Adrenal gland (tissue), 9 donors: ENCODE measurements at regions not wholly inside any gene's neighbourhood (a gene's known extent, or its start where the extent isn't known, plus 50 kb on each side); places are given as distances from the start of the nearest gene placed in this dataset.

ENCODE experiments used
- DNase-seq, 7 donors: peaks; one replicate each; pipeline ENCODE4 v3.0.0-alpha.2; 2019 to 2020
- H3K27ac ChIP-seq, 5 donors: fragments of 200-600 bp; sonication (generic) in 4 of 5; 1 replicate in 3 of 5; 2 replicates in 2 of 5; pipeline versions ENCODE4 v1.5.1 to v1.8.0; 2016 to 2020; ENCODE audit warnings: mild to moderate bottlenecking in 1 of 5
- H3K27me3 ChIP-seq: fragments of 200-600 bp; 2 replicates; pipeline ENCODE4 v1.8.0; 2021
- H3K36me3 ChIP-seq, 2 donors: fragments of 200-600 bp; replicated peaks in 1 of 2; 1 replicate in 1 of 2; 2 replicates in 1 of 2; pipeline versions ENCODE4 v1.5.1 to v1.8.0; 2018 to 2022
- H3K4me1 ChIP-seq, 2 donors: fragments of 200-600 bp; replicated peaks in 1 of 2; 1 replicate in 1 of 2; 2 replicates in 1 of 2; pipeline versions ENCODE4 v1.5.1 to v1.8.0; 2018 to 2021
- H3K4me3 ChIP-seq, 4 donors: fragments of 200-600 bp; sonication (generic) in 3 of 4; one replicate each; pipeline ENCODE4 v1.5.1; 2016 to 2018
- H3K9me3 ChIP-seq, 3 donors: fragments of 200-600 bp; sonication (generic) in 1 of 3; replicated peaks in 1 of 3; 1 replicate in 2 of 3; 2 replicates in 1 of 3; pipeline versions ENCODE4 v1.5.1 to v1.8.0; 2016 to 2021
- CTCF ChIP-seq, 6 experiments: fragments of 450-650 bp in 4 of 6; fragments of 200-600 bp in 2 of 6; sonication (generic) in 1 of 6; IDR thresholded peaks; 1 replicate in 5 of 6; 2 replicates in 1 of 6; pipeline versions ENCODE4 v1.5.1 to v1.8.0; 2016 to 2021; ENCODE audit warnings: antibody characterized with exemption in 6 of 6, mild to moderate bottlenecking in 2 of 6, moderate library complexity in 1 of 6
- POLR2A ChIP-seq, 2 donors: fragments of 450-650 bp; IDR thresholded peaks; one replicate each; pipeline ENCODE4 v1.6.1; 2017; ENCODE audit warnings: antibody characterized with exemption in 2 of 2, mild to moderate bottlenecking in 2 of 2, moderate library complexity in 1 of 2
- WGBS, 4 donors: extraction: QIAGEN DNeasy Blood & Tissue Kit in 2 of 4; methylation state at CpG; one replicate each; pipeline versions ENCODE4 v1.1.5 to v1.1.7; 2013 to 2017; 5-methylcytosine and 5-hydroxymethylcytosine counted together
- intact Hi-C, 2 donors: fragments of 100-400 bp; cut with DNase I; formaldehyde crosslinking; loops; one replicate each; pipeline versions ENCODE4 v1.14.1 to v1.15.0; 2022 to 2023
- donor health status: healthy with polysubstance abuse.
- donor health status: Bipolar disorder and iron deficiency.
- donor health status: DM: yes; HTN: yes; CAD: no.
- donor health status: DM: no; HTN: no; CAD: no.
- donor health status: DM: no; HTN: no; CAD: no.

GRCh38 chr7:69342154-69342884 is 256.0 kb upstream of the AUTS2 start:
- Histone ChIP-seq H3K27ac (no peak overlapping the region), H3K36me3 (no peaks in the 10 kb centered on the region), H3K4me3 (no peak overlapping the region), H3K9me3 (no peaks in the 10 kb centered on the region), H3K27me3 (no peaks in the 10 kb centered on the region), H3K4me1 (no peaks in the 10 kb centered on the region)
- DNase-seq = no peak
- no peak for TF ChIP-seq CTCF (IDR thresholded peaks at IDR 0.05)
- TF ChIP-seq POLR2A (IDR thresholded peaks at IDR 0.05) = no peak
- intact Hi-C loops = no loop called here
- WGBS, 4 donors = 87 to 93% (median 91%) methylated on average over 10 of the region's 10 CpGs

GRCh38 chr7:69349291-69349690 is 249.0 kb upstream of the AUTS2 start:
- no peaks in the 10 kb centered on the region for H3K9me3 ChIP-seq
- no peak for DNase-seq
- intact Hi-C loops = no loop called here
- TF ChIP-seq POLR2A (IDR thresholded peaks at IDR 0.05) (no peak), CTCF (IDR thresholded peaks at IDR 0.05) (no peak)
- 27 to 43% (median 39%) methylated on average over 3 of the region's 3 CpGs for WGBS, 4 donors
- no peaks in the 10 kb centered on the region for H3K27me3 ChIP-seq
- no peak overlapping the region for H3K27ac ChIP-seq
- H3K4me1 ChIP-seq = no peaks in the 10 kb centered on the region
- H3K4me3 ChIP-seq = no peak overlapping the region
- no peaks in the 10 kb centered on the region for H3K36me3 ChIP-seq

- no peaks in the 10 kb centered on the region for H3K27me3 ChIP-seq
Observed at GRCh38 chr7:69358163-69358821, 240.0 kb upstream of the AUTS2 start.

More at GRCh38 chr7:69358163-69358821, 240.0 kb upstream of the AUTS2 start:
- no peak for DNase-seq
- 42 to 56% (median 55%) methylated on average over 3 of the region's 3 CpGs for WGBS, 4 donors
- TF ChIP-seq CTCF (IDR thresholded peaks at IDR 0.05) = no peak
- TF ChIP-seq POLR2A (IDR thresholded peaks at IDR 0.05) = no peak
- no peak overlapping the region for H3K4me3 ChIP-seq
- no peaks in the 10 kb centered on the region for H3K4me1 ChIP-seq
- no peaks in the 10 kb centered on the region for H3K36me3 ChIP-seq
- no peaks in the 10 kb centered on the region for H3K9me3 ChIP-seq
- intact Hi-C loops = no loop called here
- H3K27ac ChIP-seq = no peak overlapping the region
